OCI-LY1 (cell line): ENCODE measurements at regions not wholly inside any gene's neighbourhood (a gene's known extent, or its start where the extent isn't known, plus 50 kb on each side); places are given as distances from the start of the nearest gene placed in this dataset.

Source experiments
- H2AFZ ChIP-seq: fragments of 200-600 bp; sonication (generic), shearing (Covaris generic); 2 replicates; pipeline ENCODE4 v1.6.0; 2014; ENCODE audit warnings: antibody characterized with exemption, mild to moderate bottlenecking, low read length
- H3F3A ChIP-seq: fragments of 200-600 bp; sonication (generic), shearing (Covaris generic); 2 replicates; pipeline ENCODE4 v1.6.0; 2014; ENCODE audit warnings: mild to moderate bottlenecking, antibody characterized with exemption, low read length, moderate library complexity; ENCODE audit not compliant: insufficient read depth
- H3K27ac ChIP-seq: fragments of 200-600 bp; sonication (generic); 2 replicates; pipeline ENCODE4 v1.5.1; 2014; ENCODE audit warnings: low read length, mixed run types, mild to moderate bottlenecking, low read depth; ENCODE audit not compliant: poor library complexity, severe bottlenecking
- H3K27me3 ChIP-seq: fragments of 200-600 bp; sonication (generic); 2 replicates; pipeline ENCODE4 v1.6.0; 2014; ENCODE audit warnings: antibody characterized with exemption, mild to moderate bottlenecking, low read length, moderate library complexity; ENCODE audit not compliant: insufficient read depth
- H3K36me3 ChIP-seq: fragments of 200-600 bp; sonication (generic); 2 replicates; pipeline ENCODE4 v1.6.1; 2014; ENCODE audit warnings: mild to moderate bottlenecking, antibody characterized with exemption, low read length, moderate library complexity, mixed read lengths; ENCODE audit not compliant: insufficient read depth
- H3K4me1 ChIP-seq: fragments of 200-600 bp; sonication (generic); 2 replicates; pipeline ENCODE4 v1.5.1; 2014; ENCODE audit warnings: mild to moderate bottlenecking, low read length, moderate library complexity; ENCODE audit not compliant: insufficient read depth, severe bottlenecking
- H3K4me2 ChIP-seq: fragments of 200-600 bp; sonication (generic), shearing (Covaris generic); 2 replicates; pipeline ENCODE4 v1.6.1; 2014; ENCODE audit warnings: low read length
- H3K4me3 ChIP-seq: fragments of 200-600 bp; sonication (generic); 2 replicates; pipeline ENCODE4 v1.5.1; 2014; ENCODE audit warnings: low read length, low read depth, mild to moderate bottlenecking, mixed read lengths; ENCODE audit not compliant: poor library complexity, severe bottlenecking
- H3K79me2 ChIP-seq: fragments of 200-600 bp; shearing (Covaris generic); 2 replicates; pipeline ENCODE4 v1.6.1; 2016; ENCODE audit warnings: mixed run types, low read length, mixed read lengths; ENCODE audit not compliant: insufficient read depth
- H3K9ac ChIP-seq: fragments of 200-600 bp; sonication (generic), shearing (Covaris generic); 2 replicates; pipeline ENCODE4 v1.6.1; 2014; ENCODE audit warnings: mild to moderate bottlenecking, low read length, mixed read lengths
- H3K9me2 ChIP-seq: fragments of 200-600 bp; sonication (generic), shearing (Covaris generic); 2 replicates; pipeline ENCODE4 v1.6.1; 2014; ENCODE audit warnings: low read depth, mild to moderate bottlenecking, low read length, mixed read lengths
- H3K9me3 ChIP-seq: fragments of 200-600 bp; shearing (Covaris generic); 2 replicates; pipeline ENCODE4 v1.6.1; 2014; ENCODE audit warnings: low read length, mixed read lengths
- H4K20me1 ChIP-seq: fragments of 200-600 bp; sonication (generic), shearing (Covaris generic); 2 replicates; pipeline ENCODE4 v1.6.0; 2016; ENCODE audit warnings: mild to moderate bottlenecking, low read length; ENCODE audit not compliant: insufficient read depth
- CTCF ChIP-seq: fragments of 200-600 bp; sonication (generic), shearing (Covaris generic); IDR thresholded peaks from 2 replicates; pipeline ENCODE4 v1.5.1; 2017; ENCODE audit warnings: mild to moderate bottlenecking, antibody characterized with exemption, low read length, moderate library complexity, mixed read lengths
- EZH2 ChIP-seq: fragments of 200-600 bp; sonication (generic), shearing (Covaris generic); IDR thresholded peaks from 2 replicates; pipeline ENCODE4 v1.8.0; 2017; ENCODE audit warnings: borderline replicate concordance, mixed run types, mild to moderate bottlenecking, antibody characterized with exemption, low read length, moderate library complexity, mixed read lengths

GRCh38 chr21:24148461-24148860 is 1458.8 kb downstream of the MRPL39 start:
- Histone ChIP-seq H3K9me2 (no peaks in the 10 kb centered on the region), H2AFZ (no peak overlapping the region), H3K36me3 (no peaks in the 10 kb centered on the region), H3F3A (no peaks in the 10 kb centered on the region), H3K79me2 (no peaks in the 10 kb centered on the region), H4K20me1 (no peaks in the 10 kb centered on the region), H3K9me3 (no peaks in the 10 kb centered on the region), H3K4me2 (no peak overlapping the region), H3K4me3 (no peak overlapping the region), H3K27ac (no peak overlapping the region), H3K27me3 (no peaks in the 10 kb centered on the region), H3K9ac (no peak overlapping the region), H3K4me1 (no peaks in the 10 kb centered on the region)
- no peak for TF ChIP-seq CTCF
- TF ChIP-seq EZH2 = no peak

- no peaks in the 10 kb centered on the region for H3K27me3 ChIP-seq
- H2AFZ ChIP-seq = no peak overlapping the region
- H3K79me2 ChIP-seq = no peaks in the 10 kb centered on the region
- no peaks in the 10 kb centered on the region for H3K36me3 ChIP-seq
- H3K4me1 ChIP-seq = no peaks in the 10 kb centered on the region
- no peak for TF ChIP-seq CTCF
- TF ChIP-seq EZH2 = no peak
- no peaks in the 10 kb centered on the region for H3F3A ChIP-seq
- no peaks in the 10 kb centered on the region for H4K20me1 ChIP-seq
- H3K27ac ChIP-seq = no peak overlapping the region
- no peak overlapping the region for H3K9ac ChIP-seq
- no peaks in the 10 kb centered on the region for H3K9me2 ChIP-seq
- no peaks in the 10 kb centered on the region for H3K9me3 ChIP-seq
- no peak overlapping the region for H3K4me2 ChIP-seq
- H3K4me3 ChIP-seq = no peak overlapping the region
These were observed 1459.6 kb downstream of the MRPL39 start for GRCh38 chr21:24147674-24148073.

GRCh38 chr21:24131056-24131455 is 1476.2 kb downstream of the MRPL39 start:
- Histone ChIP-seq H3K9ac (no peak overlapping the region), H3K79me2 (no peaks in the 10 kb centered on the region), H3K9me2 (no peaks in the 10 kb centered on the region), H3K36me3 (no peaks in the 10 kb centered on the region), H3K27ac (no peak overlapping the region), H3K9me3 (no peaks in the 10 kb centered on the region), H3K4me2 (no peak overlapping the region), H3K4me3 (no peak overlapping the region), H3K27me3 (no peaks in the 10 kb centered on the region), H4K20me1 (no peaks in the 10 kb centered on the region), H3K4me1 (no peaks in the 10 kb centered on the region), H2AFZ (no peak overlapping the region), H3F3A (no peaks in the 10 kb centered on the region)
- no peak for TF ChIP-seq EZH2
- TF ChIP-seq CTCF = no peak
